WI38 (cell line): ENCODE measurements at regions not wholly inside any gene's neighbourhood (a gene's known extent, or its start where the extent isn't known, plus 50 kb on each side); places are given as distances from the start of the nearest gene placed in this dataset.

Experiments
- H3K4me3 ChIP-seq: 2 replicates; pipeline ENCODE4 v1.5.1; 2011; ENCODE audit warnings: low read depth, mild to moderate bottlenecking, control low read depth, low read length
- CTCF ChIP-seq: IDR thresholded peaks from 2 replicates; pipeline ENCODE4 v1.5.1; 2012; ENCODE audit warnings: low read depth, mild to moderate bottlenecking, control low read depth, low read length

- no peak for TF ChIP-seq CTCF
- no peak overlapping the region for H3K4me3 ChIP-seq
Observed at GRCh38 chr16:64782484-64782883, 339.4 kb downstream of the CDH11 start.

- TF ChIP-seq CTCF: no peak
- H3K4me3 ChIP-seq: no peak overlapping the region
Observed at GRCh38 chr16:64780445-64780844, 341.4 kb downstream of the CDH11 start.

- no peak for TF ChIP-seq CTCF
- no peak overlapping the region for H3K4me3 ChIP-seq
Observed at GRCh38 chr16:64778777-64779176, 343.1 kb downstream of the CDH11 start.

- H3K4me3 ChIP-seq: no peak overlapping the region
- no peak for TF ChIP-seq CTCF
Observed at GRCh38 chr16:64773638-64774037, 348.2 kb downstream of the CDH11 start.

- H3K4me3 ChIP-seq: no peak overlapping the region
- TF ChIP-seq CTCF: no peak
Observed at GRCh38 chr16:64773184-64773583, 348.7 kb downstream of the CDH11 start.

GRCh38 chr16:64771273-64771672 is 350.6 kb downstream of the CDH11 start:
- no peak overlapping the region for H3K4me3 ChIP-seq
- no peak for TF ChIP-seq CTCF

GRCh38 chr16:64762211-64762610 is 359.7 kb downstream of the CDH11 start:
- H3K4me3 ChIP-seq: no peak overlapping the region
- TF ChIP-seq CTCF: no peak
